GM12891 (cell line): ENCODE measurements at regions not wholly inside any gene's neighbourhood (a gene's known extent, or its start where the extent isn't known, plus 50 kb on each side); places are given as distances from the start of the nearest gene placed in this dataset.
"Not testable (repeated sequence)": the region's sequence is repeated elsewhere in the genome, so short reads cannot be mapped to it uniquely, and the experiment has no call there.

Experiments
- DNase-seq: peaks from one replicate; pipeline ENCODE4 v3.0.0; 2011; ENCODE audit warnings: low spot score; ENCODE audit not compliant: insufficient read length
- FAIRE-seq: peaks from 2 replicates; lab custom pipeline; 2011; peaks lifted over from hg19 to GRCh38; lab: Jason Lieb, UNC

DNA sequence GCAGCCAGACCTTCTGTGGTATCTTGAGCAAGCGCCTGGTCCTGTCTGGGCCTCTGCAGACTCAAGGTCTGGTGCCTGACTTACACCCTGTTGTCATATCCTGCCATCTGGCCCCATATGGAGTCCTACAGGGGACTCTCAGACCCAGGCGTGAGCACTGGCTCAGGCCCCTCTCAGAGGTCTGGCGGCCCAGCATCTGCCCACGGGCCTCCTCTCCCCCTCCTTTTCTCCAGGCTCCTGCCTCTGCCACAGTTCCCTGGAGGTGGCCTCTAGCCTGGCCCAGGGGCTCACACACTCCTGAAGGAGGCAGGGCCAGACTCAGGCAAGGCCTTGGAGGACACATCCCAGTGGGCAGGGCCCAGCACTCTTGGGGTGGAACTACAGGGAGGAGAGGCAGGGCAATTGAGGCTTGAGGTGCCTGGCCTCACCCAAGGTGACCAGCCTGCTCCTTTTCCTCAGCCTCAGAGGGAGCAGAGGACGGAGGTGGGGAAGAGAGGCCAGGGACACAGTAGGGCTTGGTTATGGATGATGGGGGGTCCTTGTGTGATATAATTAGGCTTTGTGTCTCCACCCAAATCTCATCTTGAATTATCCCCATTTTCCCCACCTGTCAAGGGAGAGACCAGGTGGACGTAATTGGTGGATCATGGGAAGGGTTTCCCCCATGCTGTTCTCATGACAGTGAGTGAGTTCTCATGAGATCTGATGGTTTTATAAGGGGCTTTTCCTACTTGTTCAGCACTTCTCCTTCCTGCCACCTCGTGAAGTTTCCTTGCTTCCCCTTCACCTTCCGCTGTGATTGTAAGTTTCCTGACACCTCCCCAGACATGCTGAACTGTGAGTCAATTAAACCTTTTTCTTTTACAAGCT lies 70.9 kb upstream of the GOLGA6L4 start:
- FAIRE-seq, DNase-seq: not testable (repeated sequence)

DNA sequence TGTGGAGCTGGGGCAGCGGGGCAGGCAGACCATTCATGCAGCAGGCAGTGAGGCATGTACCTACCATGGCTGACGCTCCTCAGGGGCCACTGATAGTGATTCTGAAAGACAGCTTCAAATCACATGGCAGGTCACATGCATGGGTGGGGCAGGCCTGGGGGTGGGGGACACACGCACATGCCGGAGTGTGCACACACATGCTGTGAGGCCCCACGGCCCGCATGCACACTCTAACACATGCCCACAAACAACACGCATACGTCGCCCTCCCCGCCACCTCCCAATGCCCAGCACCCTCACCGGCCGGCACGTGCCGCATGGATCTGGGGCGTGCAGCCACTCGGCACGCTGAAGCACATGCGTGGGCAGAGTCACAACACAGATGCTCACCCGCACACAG lies 65.5 kb upstream of the GOLGA6L4 start:
- FAIRE-seq, DNase-seq: not testable (repeated sequence)

DNA sequence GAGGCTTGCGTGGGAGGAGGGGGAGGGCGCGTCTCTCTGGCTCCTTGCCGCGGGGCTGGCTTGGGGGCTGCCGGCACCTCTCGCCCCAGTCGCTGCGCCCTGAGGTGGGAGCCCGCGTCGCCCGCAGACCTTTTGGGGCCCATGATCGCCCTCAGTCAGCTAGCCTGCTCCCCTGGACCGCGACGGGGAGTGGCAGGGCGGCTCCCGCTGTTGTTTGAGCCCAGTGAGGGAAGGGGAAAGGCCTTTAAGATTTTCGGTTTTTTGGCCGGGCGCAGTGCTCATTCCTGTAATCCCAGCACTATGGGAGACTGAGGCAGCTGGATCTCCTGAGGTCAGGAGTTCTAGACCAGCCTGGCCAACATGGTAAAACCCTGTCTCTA lies 62.4 kb upstream of the GOLGA6L4 start:
- DNase-seq: not testable (repeated sequence)

More for the DNA sequence above, 62.4 kb upstream of the GOLGA6L4 start:
- FAIRE-seq: not testable (repeated sequence)
